Amniotic stem cell (primary cell): ENCODE measurements at regions not wholly inside any gene's neighbourhood (a gene's known extent, or its start where the extent isn't known, plus 50 kb on each side); places are given as distances from the start of the nearest gene placed in this dataset.

Source experiments
- DNase-seq: peaks from one replicate; lab custom pipeline; 2025; lab: John Stamatoyannopoulos, UW

DNA sequence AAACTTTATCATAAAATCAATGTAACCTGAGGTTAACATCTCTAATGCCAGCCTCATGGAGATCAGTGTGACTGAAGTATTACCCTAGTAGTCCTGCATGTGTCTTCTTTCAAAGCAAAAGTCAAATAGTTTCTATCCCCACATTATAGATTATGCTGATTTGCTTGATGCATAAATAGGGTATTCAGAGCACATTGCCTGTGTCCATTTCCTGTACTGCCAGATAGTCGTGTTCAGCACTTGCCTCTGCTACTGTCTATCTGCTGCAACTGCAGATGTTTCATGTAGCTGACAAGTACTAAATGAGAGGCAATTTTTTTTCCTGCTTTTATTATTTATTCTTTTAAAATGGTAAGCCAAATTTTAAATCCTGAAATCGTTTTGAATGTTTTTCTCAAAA lies 348.7 kb downstream of the CHRM3 start:
- no peak for DNase-seq

DNA sequence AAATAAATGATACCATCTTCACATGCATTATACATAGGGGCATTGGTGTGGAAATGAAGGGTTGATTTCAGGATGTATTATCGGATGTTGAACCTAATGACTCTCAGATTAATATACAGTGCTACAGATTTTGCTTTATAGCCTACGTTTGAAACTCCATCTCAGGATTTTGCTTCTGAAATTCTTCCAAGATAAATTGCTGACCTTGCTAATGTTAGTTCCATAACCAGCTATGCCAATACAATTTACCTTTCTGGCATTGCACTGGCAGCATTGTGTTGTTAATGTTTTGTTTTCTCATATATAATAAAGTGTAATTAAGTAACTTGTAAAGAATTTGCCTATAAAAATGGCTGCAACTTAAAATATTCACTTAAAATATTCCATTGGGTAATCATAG lies 350.1 kb downstream of the CHRM3 start:
- no peak for DNase-seq

DNA sequence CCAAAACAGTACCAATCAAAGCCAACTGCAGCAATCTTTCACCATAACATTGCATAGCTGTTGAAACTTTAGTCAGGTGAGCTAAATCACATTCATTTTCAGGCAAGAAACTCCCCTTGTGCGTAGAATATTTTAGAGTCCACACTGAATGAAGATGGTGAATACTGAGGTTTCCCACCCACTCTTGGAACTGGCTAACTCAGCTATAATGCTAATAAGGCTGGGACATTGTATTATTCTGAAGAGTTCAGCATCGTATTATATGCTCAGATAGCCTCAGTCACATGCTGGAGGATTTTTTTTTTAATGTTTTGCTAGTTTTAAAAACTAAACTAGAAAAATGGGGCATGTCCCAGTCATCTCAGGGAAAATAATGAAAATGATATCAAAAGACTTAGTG lies 352.3 kb upstream of the FMN2 start:
- DNase-seq: no peak

- DNase-seq: no peak
These were observed 351.8 kb upstream of the FMN2 start for GRCh38 chr1:239739919-239740318.

DNA sequence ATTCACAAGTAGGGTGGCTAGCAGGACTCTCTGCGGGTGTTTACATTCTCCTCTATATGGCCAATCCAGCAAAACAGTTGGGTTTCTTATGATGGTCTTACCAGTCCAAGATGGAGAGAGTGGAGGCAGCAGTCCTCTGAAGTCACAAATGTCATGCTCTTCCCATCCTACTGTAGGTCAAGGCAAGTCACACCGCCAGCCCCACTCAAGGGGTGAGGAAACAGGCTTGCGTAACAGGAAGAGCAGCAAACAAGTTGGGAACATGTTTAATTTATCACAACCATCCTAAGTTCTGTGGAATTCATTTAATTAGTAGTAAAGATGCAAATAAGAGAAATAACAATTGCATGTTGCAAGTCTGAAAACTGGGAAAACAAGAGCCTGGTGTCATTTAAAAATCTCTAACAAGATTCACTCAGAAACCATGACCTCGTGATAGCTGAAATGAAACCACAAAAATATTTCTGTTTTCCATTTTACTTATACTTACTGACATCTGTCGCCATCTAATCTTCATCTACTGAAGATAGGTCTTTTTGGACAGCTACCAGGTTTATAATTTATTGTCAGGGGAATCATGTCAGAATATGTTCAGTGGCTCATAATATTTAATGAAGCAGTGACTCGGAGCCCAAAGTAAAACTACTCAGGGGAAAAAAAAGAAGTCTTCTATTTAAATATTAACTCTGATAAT lies 349.1 kb upstream of the FMN2 start:
- DNase-seq: no peak

- DNase-seq: no peak
These were observed 346.8 kb upstream of the FMN2 start for GRCh38 chr1:239744851-239745250.

DNA sequence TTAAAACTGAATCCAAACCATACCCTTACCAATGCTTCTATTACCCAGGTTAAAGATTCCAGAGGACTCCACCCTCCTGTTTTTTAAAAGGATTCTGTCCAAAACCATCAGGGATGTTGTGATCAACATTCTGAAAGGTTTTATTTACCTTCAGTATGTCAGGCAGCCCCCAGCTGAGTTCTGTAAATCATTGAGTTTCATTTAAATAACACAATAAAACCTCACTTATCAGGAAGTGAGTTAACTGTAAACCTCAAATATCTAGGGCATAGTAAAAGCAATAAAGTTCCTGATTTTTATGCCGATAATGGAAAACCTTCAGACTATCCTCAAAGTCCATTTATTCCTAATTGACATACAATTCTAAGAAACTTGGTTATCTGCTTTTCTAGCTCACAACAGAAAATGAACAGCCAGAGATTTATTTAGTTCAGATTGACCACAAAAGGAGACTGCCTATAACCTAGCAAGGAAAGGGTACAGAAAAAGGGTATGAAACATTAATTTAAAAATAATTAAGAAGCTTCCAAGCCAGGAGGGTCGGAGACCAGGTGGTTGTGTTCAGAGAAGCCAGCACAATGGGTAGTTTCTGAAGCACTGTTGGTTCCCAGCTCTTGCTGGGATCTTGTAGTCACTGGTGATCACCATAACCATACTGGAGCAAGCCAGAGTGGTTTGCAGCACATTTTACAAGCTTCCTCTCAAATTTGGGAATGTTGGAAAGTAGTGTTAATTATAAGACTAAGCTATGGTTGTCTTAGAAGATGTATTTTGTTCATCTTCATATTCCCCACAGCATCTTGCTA lies 336.4 kb upstream of the FMN2 start:
- no peak for DNase-seq

GRCh38 chr1:239757716-239758115 lies 334.0 kb upstream of the FMN2 start:
- DNase-seq: no peak

DNA sequence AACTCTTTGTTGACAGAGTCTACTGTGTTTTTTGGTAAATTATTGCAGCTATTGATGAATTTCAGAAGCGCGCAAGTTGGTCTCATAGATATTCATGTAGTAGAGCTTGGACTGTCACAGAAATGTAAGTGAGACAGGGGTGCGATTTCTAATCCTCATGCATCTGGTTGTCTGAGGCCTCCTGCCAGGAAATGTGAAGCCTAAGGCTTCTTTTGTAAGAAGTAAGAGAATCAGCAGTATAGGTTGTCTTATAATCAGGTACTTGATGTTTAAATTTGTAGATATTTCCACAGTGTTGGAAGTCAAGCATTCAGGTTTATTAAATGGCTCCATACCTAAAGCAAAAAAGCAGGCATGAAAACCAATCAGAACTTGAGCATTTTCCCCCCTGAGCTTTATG lies 332.9 kb upstream of the FMN2 start:
- DNase-seq: no peak

GRCh38 chr1:239761509-239761908 lies 330.2 kb upstream of the FMN2 start:
- no peak for DNase-seq

DNA sequence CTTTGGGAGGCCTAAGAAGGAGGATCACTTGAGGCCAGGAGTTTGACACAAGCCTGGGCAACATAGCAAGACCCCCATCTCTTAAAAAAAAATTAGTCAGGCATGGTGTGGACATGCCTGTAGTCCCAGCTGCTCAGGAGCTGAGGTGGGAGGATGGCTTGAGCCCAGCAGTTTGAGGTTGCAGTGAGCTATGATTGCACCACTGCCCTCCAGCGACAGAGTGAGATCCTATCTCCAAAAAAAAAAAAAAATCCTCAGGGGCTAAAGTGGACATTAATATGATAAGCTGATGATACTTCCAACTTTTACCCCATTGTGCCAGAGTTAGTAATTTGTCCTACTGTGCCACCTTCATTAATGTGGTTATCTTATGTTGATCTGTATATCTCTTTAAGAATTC lies 327.8 kb upstream of the FMN2 start:
- DNase-seq: no peak

- DNase-seq: no peak
These were observed 327.1 kb upstream of the FMN2 start for GRCh38 chr1:239764546-239764945.

DNA sequence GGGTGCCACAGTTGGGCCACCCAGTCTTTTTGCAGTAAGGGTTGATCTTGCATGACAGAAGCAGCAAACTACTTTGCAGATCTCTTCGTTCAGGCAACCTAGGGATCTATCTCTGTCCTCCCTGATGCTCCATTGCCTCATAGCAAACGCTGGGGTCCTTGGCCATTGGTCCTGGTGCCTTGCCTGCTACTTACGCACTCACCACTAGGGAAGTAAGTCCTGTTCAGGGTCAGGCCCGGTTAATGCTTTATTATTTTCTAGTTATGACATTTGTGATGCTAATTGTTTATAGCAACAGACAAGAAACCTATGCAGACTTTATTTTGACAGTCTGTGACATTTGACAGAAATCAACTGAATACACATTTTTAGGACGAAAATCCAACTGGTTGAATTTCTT lies 326.5 kb upstream of the FMN2 start:
- no peak for DNase-seq

DNA sequence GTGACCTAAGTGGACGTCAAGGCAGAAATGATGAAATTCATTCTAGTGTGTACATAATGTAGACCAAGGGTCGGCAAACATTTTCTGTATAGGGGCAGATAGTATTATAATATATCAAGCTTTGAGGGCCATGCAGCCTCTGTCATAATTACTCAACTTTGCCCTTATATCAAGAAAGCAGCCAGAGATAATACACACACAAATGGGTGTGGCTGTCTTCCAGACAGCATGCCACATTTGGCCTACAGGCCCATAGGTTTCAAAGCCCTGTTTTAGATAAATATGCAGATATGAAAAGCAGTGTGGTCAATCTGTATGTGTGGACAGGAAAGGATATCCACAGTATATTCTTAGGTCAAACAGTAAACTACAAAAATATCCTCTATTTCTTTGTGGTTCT lies 320.1 kb upstream of the FMN2 start:
- no peak for DNase-seq

DNA sequence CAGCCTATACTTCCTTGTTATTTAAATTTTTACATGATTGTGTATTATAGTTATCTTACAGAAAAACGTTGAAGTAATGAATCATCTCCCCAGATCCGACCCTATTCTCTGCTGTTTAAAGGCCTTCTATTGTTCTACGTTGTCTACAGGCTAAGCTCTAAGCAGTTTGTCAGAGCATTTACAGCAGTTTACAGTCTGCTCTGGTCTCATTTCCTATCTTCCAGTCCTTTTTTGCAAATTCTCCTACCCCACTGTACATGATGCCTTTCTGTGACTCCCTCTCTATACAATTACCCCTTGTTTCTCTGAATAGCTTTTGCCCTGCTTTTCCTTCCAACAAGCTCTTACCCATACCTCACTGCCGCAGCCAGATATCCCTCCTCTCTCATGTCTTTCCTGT lies 319.2 kb upstream of the FMN2 start:
- DNase-seq: no peak

GRCh38 chr1:239775466-239775865 lies 316.2 kb upstream of the FMN2 start:
- DNase-seq: no peak

- no peak for DNase-seq
These were observed 313.4 kb upstream of the FMN2 start for GRCh38 chr1:239778208-239778813.

- no peak for DNase-seq
These were observed 311.7 kb upstream of the FMN2 start for GRCh38 chr1:239779962-239780361.

DNA sequence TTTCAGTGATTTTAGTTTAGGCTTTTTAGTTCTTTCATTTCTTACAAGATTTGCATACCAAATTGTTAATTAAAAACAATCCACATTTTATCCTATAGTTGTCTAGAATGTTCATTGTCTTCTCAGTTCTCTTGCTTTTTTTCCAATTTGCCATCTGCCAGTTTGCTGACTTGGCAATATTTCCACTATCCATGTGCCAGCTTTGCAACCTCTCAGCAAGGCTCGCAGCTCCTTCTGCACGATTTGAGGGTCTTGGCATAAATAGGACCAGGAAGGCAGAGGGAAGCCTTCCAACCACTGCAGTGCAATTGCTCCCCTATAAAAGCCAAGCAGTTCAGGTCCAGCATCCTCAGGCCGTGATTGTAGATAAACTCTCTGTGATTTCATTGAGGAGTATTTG lies 306.8 kb upstream of the FMN2 start:
- no peak for DNase-seq

GRCh38 chr1:239785576-239785975 lies 306.1 kb upstream of the FMN2 start:
- no peak for DNase-seq

- no peak for DNase-seq
These were observed 305.2 kb upstream of the FMN2 start for GRCh38 chr1:239786464-239786863.

GRCh38 chr1:239792157-239792556 lies 299.5 kb upstream of the FMN2 start:
- no peak for DNase-seq

- no peak for DNase-seq
These were observed 296.4 kb upstream of the FMN2 start for GRCh38 chr1:239795304-239795703.
